GM18861 (cell line): ENCODE measurements at regions not wholly inside any gene's neighbourhood (a gene's known extent, or its start where the extent isn't known, plus 50 kb on each side); places are given as distances from the start of the nearest gene placed in this dataset.
"Not testable (repeated sequence)": the region's sequence is repeated elsewhere in the genome, so short reads cannot be mapped to it uniquely, and the experiment has no call there.

Source experiments
- ATAC-seq: cut with Tn5 transposase; IDR thresholded peaks from one replicate; pipeline ENCODE4 v1.9.1; 2021; ENCODE audit not compliant: unreplicated experiment

DNA sequence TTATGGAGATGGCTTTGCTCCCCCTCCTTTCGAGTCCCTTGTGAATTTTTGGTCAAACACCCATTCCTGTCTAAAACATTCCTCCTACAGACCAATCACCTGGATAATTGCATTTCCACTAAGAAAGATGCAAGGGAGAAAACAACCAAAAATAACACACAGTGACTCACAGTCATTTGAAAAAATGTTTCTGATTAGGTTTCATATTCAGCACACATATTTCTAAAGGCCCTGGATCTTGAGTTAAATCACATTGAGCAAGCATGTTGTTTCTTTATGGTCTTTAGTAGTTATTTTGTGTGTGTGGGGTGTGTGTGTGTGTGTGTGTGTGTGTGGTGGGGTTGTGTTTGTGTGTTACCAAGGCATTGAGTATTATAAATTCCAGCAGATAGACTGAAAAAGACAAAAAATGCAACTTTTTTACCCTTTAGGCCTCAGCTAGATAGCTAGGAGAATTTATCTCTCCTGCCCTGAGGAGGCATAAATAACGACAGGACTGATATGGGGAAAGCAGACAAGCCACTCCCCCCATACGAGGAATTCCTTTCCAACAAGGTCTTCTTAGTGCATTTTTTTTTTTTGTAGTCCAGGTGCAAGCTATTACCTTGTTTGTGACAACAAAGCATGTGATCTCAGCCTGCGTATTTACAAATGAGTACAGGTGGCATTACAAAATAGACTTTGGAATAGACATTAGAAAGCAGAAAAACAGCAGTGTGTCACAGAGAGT is 265.4 kb upstream of the ADGRL3 start:
- ATAC-seq = no peak

GRCh38 chr4:60938181-60938580 is 261.9 kb upstream of the ADGRL3 start:
- ATAC-seq = no peak

DNA sequence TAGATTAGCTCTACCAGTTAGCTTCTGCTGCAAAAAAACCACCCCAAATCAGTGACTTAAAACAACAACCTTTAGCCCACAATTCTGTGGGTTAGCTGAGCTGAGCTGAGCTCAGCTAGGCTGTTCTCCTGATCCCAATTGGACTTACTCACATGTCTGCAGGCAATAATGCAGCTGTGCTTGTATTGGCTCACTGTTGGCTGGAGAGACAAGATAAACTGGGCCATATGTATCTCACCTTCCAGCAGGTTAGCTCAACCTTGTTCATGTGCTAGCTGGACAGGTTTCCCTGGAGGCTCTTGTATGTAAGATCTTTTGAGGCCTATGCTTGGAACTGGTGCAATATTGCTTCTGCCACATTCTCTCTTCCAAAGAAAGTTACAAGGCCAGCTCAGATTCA is 261.5 kb upstream of the ADGRL3 start:
- ATAC-seq = no peak

GRCh38 chr4:60944060-60944459 is 256.1 kb upstream of the ADGRL3 start:
- no peak for ATAC-seq

GRCh38 chr4:60945641-60946040 is 254.5 kb upstream of the ADGRL3 start:
- no peak for ATAC-seq

- ATAC-seq = no peak
These were observed 252.1 kb upstream of the ADGRL3 start for GRCh38 chr4:60948008-60948407.

DNA sequence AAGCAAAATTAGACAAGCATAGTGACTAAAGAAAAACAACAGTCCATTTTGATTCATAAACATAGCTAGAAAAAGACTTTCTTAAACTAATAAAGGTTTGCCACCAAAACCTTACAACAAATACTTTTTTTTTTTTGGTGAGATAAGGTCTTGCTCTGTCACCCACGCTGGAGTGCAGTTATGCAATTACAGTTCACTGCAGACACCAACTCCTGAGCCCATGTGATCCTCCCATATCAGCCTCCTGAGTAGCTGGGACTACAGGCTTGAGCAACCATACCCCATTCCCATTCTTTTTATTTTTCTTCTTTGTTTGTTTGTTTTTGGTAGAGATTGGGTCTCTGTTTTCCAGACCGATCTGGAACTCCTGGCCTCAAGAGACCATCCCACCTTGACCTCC is 247.2 kb upstream of the ADGRL3 start:
- no peak for ATAC-seq

- no peak for ATAC-seq
These were observed 246.3 kb upstream of the ADGRL3 start for GRCh38 chr4:60953826-60954225.

DNA sequence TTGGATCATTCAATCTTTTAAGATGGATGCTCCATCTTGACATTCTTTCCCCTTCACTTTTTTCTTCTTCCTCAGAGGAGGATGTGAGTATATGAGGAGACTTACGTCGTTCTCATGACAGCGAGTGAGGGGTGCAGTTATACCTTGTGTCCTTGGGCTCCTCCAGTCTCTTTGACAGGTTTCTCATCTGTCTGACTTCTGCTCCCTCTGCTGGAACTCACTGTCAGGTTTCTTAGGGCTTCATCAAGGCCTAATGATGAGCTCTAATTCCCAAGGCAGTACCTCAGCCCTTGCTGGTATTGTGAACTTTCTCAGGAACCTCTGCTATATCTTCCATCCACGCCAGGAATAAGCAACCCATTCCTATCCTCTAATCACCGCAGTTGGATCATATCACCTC is 237.8 kb upstream of the ADGRL3 start:
- no peak for ATAC-seq

- ATAC-seq = no peak
These were observed 218.6 kb upstream of the ADGRL3 start for GRCh38 chr4:60981534-60981933.

DNA sequence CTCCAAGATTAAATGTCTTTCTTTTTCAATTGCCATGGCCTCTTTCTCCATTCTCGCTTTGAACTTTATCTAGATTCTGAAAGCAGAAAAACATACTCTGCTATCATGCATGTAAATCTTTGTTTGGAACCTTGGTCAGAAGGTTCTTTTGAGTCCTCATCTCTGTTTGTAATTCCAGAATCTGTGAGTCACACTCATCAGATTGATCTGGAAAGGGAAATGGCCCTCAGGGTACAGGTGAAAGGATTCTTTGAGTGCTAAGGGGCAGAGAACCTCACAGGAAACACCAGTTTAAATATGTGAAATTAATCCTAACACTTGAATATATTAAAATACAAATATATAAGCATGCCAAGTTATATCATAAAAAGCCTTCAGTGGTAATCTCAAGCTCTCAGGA is 211.0 kb upstream of the ADGRL3 start:
- ATAC-seq = no peak

GRCh38 chr4:60992037-60992436 is 208.1 kb upstream of the ADGRL3 start:
- ATAC-seq = no peak

DNA sequence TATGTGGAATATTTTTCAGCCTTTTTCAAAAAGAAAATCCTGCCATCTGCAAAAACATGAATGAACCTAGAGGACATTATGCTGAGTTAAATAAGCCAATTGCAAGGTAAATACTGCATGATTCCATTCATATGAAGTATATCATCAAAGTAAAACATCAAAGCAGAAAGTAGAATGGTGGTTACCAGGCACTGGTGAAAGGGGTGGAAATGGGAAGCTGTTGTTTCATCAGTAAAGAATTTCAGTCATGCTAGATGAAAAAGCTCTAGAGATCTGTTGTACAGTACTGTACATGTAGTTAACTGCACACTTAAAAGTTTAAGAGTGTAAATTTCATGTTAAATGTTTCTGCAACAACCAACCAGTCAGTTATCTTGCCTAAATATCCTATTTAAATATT is 196.8 kb upstream of the ADGRL3 start:
- ATAC-seq = no peak

DNA sequence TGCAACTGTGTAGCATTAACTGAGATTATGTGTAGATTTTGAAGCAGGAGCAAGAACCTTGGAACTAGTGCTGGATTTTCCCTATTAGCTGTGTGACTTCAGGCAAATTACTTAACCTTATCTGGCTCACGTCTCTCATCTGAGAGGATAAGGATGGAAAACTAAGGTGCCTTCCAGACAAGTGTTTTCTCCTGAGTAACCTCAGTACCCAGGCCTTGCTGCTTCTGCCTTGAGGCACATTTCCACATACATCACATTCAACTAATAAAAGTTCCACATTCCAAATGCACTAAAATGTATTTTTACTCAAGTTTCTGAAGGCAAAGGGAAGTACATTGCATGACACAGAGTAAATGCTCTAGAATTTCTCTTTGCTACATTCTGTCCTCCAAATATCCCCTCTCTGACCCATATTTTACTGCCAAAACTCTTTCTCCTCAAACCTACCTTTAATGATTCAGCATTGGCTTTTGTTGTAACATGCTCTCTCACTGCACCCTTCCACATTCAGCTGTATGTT is 195.4 kb upstream of the ADGRL3 start:
- no peak for ATAC-seq

- ATAC-seq = no peak
These were observed 189.1 kb upstream of the ADGRL3 start for GRCh38 chr4:61011051-61011450.

DNA sequence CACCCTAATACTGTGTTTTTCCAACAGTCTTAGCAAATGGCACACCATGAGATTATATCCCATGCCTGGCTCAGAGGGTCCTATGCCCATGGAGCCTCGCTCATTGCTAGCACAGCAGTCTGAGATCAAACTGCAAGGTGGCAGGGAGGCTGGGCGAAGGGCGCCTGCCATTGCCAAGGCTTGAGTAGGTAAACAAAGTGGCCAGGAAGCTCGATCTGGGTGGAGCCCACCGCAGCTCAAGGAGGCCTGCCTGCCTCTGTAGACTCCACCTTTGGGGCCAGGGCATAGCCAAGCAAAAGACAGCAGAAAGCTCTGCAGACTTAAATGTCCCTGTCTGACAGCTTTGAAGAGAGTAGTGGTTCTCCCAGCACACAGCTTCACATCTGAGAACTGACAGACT is 188.2 kb upstream of the ADGRL3 start:
- ATAC-seq = not testable (repeated sequence)

- ATAC-seq = no peak
These were observed 175.5 kb upstream of the ADGRL3 start for GRCh38 chr4:61024610-61025009.

DNA sequence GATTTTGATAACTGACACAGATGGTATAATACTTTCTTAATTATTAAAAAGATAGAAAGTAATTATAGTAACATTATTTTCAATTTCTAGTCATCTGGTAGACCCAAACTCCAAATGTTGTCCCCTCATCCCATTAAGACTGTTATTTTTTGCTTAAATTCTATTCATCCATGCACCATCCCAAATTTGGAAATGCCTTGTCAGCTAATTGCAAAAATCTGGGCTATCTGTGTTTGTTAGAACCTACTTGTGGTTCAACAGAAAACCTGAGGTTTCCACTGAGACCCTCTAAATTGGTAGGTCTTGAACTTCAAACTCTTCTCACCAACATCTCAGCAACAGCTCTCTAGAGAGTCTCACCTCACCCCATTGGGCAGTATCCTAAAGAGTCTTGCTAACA is 172.2 kb upstream of the ADGRL3 start:
- ATAC-seq = no peak

DNA sequence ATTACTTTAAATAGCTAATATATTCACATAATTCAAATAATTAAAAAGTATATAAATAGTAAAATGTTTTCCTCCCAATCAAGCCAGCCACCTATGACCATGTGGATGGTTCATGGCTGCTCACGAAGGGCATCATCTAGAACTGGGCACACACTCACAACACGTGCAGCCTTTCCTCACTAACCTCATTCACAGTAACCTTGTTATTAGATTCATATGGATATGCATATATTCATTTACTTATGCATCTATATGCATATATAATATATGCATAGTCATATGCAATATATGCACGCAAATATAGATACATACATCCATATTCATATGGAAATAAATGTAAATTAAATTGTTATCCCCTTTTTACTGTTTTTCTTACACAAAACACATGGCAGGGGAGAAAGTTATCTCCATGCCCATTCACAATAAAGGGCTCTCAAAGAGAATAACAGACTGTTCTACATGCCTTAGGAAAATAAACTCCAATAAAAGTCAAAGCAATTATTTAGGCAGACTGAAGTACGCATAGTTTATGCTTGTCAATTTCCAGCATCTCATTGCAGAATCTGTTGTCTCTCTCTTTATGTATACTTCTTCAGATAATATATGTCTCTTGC is 163.9 kb upstream of the ADGRL3 start:
- no peak for ATAC-seq

DNA sequence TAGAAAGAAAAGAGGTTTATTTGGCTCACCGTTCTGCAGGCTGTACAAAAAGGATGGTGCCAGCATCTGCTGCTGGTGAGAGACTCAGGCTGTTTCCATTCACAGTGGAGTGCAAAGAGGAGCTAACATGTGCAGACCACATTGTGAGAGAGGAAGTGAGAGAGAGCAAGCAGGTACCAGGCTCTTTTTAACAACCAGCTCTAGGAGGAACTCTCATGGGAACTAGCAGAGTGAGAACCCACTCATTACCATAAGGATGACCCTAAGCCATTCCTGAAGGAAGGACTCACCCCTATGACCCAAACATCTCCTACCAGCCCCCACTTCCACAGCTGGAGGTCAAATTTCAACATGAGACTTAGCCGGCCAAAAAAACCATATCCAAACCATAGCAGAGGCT is 158.6 kb upstream of the ADGRL3 start:
- no peak for ATAC-seq

GRCh38 chr4:61044837-61045236 is 155.3 kb upstream of the ADGRL3 start:
- no peak for ATAC-seq

GRCh38 chr4:61049018-61049417 is 151.1 kb upstream of the ADGRL3 start:
- no peak for ATAC-seq

DNA sequence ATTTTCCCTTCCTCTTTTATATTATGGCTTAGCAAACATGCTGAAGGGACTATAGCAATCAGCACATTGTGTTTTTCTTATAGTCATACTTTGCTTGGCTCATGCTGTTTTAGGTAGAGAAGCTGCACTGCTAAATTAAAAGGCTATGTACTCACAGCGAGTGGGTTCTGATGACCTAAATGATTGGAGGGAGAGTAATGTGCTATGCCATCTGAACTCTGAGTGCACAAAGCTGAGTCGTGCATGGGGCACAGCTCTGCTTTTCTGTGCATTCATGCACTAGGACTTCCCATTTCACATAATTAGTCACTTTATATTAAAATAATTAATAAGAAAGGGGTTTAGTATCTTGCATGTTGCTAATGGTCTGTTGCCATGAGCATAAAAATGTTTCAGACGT is 132.7 kb upstream of the ADGRL3 start:
- ATAC-seq = no peak
